HL-60 (cell line): ENCODE measurements at regions not wholly inside any gene's neighbourhood (a gene's known extent, or its start where the extent isn't known, plus 50 kb on each side); places are given as distances from the start of the nearest gene placed in this dataset.

Source experiments
- GABPA ChIP-seq: IDR thresholded peaks from 2 replicates; pipeline ENCODE4 v1.6.1; 2012; ENCODE audit warnings: low read depth
- POLR2AphosphoS5 ChIP-seq: IDR thresholded peaks from 2 replicates; pipeline ENCODE4 v1.6.1; 2012; ENCODE audit warnings: low read depth
- REST ChIP-seq: IDR thresholded peaks from 2 replicates; pipeline ENCODE4 v1.6.1; 2012; ENCODE audit warnings: low read depth; ENCODE audit not compliant: insufficient replicate concordance
- SPI1 ChIP-seq: IDR thresholded peaks from 2 replicates; pipeline ENCODE4 v1.6.1; 2012; ENCODE audit warnings: low read depth, mild to moderate bottlenecking, borderline replicate concordance
- TF ChIP-seq, protein P1 (sequence below): IDR thresholded peaks from one replicate; pipeline ENCODE4 v1.5.1; 2011; ENCODE audit warnings: low read length, control low read depth, inconsistent platforms; ENCODE audit not compliant: insufficient read depth

- TF ChIP-seq, protein P1, sequence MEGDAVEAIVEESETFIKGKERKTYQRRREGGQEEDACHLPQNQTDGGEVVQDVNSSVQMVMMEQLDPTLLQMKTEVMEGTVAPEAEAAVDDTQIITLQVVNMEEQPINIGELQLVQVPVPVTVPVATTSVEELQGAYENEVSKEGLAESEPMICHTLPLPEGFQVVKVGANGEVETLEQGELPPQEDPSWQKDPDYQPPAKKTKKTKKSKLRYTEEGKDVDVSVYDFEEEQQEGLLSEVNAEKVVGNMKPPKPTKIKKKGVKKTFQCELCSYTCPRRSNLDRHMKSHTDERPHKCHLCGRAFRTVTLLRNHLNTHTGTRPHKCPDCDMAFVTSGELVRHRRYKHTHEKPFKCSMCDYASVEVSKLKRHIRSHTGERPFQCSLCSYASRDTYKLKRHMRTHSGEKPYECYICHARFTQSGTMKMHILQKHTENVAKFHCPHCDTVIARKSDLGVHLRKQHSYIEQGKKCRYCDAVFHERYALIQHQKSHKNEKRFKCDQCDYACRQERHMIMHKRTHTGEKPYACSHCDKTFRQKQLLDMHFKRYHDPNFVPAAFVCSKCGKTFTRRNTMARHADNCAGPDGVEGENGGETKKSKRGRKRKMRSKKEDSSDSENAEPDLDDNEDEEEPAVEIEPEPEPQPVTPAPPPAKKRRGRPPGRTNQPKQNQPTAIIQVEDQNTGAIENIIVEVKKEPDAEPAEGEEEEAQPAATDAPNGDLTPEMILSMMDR, result no peak
- no peak for TF ChIP-seq REST
- TF ChIP-seq POLR2AphosphoS5, result no peak
- TF ChIP-seq GABPA, result no peak
- no peak for TF ChIP-seq SPI1
Observed at GRCh38 chr2:9095690-9096089, 92.2 kb upstream of the MBOAT2 start.
